Ammon's horn (tissue), 1 donor: ENCODE measurements at regions not wholly inside any gene's neighbourhood (a gene's known extent, or its start where the extent isn't known, plus 50 kb on each side); places are given as distances from the start of the nearest gene placed in this dataset.
"Not testable (repeated sequence)": the region's sequence is repeated elsewhere in the genome, so short reads cannot be mapped to it uniquely, and the experiment has no call there.

ENCODE experiments used
- DNase-seq: peaks from one replicate; pipeline ENCODE4 v3.0.0-alpha.2; 2016; ENCODE audit warnings: low spot score

DNA sequence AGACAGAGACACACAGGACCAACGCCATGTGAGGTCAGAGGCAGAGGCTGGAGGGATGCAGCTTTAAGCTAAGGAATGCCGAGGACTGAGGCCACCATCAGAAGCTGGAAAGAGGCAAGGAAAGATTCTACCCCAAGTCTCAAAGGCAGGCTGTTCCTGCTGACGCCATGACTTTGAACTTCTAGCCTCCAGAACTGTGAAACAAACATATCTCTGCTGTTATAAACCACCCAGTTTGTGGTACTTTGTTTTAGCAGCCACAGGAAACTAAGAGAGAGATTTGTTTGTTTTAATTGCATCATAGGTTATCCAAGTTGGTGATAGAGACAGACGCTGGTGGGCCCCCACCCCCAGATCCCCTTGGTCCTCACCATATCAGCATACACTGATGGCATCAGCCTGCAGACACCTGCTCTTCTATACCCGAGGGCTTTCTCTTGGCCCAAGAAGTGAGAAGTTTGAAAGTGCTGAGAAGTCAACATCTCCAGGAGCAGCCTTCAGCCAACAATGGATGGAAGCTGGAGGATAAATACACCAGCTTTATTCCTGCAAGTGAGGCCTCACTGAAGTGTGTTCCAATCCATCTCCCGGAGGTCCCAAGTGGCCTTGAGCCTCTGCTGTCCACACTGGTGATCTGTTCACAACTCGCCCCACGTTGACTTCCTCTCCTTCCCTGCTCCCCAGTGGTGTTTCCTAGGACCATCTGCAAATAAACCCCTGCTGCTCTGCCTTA is 154.7 kb downstream of the BTBD3 start:
- no peak for DNase-seq

DNA sequence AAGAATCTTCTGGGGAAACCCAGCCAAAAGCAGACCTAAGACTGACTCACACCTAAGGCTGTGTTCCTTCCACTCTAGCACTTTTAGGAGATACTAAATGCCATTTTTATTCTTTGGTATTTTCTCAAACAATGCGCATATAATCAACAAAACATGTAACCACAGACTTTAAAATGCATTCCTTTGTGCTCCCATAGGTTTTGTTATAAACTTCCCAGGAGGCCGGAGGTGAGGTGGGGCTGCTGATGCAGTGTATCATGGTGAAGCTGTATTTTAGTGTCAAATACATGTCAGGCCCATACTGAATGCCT is 155.2 kb downstream of the BTBD3 start:
- DNase-seq = no peak

DNA sequence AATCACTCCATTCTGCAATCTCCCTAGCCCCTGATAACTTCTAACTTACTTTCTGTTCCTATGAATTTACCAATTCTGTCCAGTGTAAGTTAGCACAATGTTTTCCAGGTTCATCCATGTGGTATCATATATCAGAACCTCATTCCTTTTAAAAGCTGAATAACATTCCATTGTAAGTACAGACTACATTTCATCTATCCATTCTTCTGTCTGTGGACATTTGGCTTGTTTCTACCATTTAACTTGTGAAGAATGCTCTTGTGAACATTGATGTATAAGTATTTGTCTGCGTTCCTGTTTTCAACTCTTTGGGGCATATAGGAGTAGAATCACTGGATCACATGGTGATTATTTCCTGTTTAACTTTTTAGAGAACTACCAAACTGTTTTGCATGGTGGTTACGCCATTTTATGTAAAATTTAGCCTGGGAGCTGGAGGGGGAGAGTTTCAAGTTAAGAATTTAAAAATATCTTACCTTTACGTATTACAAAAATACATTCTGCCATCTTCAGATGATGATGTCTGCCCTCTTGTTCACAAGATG is 156.5 kb downstream of the BTBD3 start:
- DNase-seq = no peak

DNA sequence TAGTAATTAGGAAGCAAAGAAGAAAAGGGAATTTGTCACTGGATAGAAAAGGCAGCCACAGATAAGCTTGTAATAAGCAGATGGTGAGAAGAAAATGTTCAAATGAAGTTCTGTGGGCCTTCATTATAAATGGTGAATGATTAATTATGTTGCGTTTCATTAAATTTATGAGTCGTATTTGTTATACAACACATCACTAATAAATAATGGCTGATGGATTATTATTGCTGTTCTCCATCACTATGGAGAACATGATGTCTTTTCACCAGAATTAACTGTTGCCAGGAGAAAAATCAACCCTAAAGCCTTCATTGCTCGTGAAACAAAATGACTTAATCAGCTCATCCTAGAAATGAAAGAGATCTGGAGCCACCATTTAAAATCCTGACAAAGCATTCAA is 158.5 kb downstream of the BTBD3 start:
- no peak for DNase-seq

DNA sequence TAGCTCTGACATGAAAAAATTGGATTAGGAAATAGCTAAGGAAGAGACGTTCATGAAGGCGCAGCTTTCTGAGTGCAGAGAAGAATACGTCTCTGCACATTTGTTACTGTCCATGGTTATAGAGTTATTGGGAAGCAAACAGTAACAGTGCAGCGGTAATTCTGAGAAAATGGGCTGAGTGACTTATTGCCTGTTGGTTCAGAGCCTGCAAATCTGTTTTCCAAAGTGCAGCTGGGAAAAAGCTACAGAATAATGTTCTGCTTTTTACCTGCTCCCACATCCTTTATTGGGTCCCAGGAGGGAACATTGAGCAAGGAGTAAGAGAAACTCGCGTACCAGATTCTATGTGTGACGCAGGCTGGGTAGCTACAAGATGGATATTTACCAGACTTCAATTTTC is 160.2 kb downstream of the BTBD3 start:
- DNase-seq = no peak

DNA sequence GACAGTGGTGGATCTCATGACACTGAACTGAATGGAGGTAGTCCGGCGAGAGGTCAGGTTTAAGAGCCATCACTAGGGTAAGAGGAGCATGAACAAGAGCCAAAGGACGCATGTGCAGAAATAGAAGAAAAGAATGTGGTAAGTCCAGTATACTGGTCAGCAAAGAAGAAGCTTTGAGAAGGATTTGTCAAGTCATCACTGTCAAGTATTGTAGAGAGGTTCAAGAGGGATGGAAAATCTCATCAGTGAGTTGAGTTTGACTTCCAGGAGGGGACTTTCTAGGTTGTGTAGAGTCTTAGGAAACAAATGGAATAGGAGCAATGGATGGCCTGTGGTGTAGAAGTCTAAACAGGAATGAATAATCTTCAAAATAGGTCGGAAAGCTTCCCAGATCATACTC is 161.8 kb downstream of the BTBD3 start:
- no peak for DNase-seq

DNA sequence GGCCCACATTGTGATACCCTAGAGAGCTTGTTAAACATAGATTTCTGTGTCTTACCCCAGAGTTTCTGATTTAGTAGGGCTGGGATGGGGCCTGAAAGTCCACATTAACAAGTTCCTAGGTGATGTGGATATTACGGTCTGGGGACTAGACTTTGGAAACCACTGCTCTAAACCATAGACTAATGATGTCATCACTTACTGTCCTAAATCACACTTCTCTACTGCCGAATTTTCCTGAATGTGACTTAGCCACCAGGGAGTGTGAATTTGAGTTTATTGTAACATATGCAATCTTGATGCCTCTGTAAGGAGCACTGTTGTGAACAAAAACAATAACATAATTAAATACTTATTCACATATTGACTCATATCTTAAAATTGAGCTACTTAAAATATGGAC is 165.6 kb downstream of the BTBD3 start:
- DNase-seq = no peak

DNA sequence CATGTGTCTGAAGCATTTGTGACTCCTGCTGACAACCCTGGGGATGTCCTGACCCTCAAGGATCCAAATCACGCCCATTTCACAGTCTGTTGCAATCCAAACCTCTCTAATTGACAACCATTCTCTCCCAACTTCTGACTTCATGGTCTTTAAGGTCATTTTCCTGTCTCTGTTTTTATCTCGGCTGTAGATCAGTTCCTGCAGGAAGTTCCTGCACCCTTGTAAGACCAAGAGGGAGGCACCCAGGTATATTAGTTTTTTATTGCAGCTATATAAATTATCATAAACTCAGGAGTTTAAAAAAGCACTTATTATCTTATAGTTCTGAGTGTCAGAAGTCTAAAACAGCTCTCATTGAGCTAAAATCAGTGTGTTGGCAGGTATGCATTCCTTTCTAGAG is 166.8 kb downstream of the BTBD3 start:
- DNase-seq = no peak

DNA sequence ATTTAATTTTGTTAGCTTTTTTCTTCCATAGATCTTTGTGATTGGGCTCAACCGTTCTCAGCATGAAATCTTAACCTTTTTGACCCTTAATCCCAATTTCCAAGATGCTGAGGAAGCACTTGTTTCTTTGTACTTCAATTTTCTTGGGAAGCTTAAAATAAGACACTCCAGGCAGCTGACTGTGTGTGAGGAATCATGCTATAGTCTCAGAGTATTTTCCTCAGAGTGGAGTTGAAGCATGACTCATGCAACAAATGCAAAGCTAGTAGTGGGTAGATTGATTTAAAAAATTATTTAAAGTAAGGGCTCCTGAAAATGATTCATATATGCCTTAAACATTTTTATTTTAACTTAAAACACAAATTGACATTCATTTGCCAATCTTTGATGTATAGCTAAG is 168.7 kb downstream of the BTBD3 start:
- DNase-seq = no peak

DNA sequence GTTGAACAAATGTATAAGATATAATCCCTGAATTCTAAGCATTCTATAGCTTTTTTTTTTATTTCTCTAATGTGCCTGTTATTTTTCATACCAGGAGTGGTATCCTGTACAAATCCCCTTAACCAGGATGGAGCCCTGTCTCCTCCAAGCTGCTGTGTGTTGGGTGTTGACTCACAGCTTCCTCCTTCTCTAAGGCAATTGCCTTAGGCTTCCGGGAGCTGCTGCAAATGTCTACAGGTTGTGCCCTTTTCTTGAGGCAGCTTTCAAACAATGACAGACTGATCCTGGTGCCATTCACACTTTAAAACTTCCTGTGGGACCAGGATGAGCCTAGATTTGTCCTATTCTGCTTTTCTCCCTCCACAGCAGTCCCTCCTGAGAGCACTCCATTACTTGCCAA is 173.2 kb downstream of the BTBD3 start:
- no peak for DNase-seq

DNA sequence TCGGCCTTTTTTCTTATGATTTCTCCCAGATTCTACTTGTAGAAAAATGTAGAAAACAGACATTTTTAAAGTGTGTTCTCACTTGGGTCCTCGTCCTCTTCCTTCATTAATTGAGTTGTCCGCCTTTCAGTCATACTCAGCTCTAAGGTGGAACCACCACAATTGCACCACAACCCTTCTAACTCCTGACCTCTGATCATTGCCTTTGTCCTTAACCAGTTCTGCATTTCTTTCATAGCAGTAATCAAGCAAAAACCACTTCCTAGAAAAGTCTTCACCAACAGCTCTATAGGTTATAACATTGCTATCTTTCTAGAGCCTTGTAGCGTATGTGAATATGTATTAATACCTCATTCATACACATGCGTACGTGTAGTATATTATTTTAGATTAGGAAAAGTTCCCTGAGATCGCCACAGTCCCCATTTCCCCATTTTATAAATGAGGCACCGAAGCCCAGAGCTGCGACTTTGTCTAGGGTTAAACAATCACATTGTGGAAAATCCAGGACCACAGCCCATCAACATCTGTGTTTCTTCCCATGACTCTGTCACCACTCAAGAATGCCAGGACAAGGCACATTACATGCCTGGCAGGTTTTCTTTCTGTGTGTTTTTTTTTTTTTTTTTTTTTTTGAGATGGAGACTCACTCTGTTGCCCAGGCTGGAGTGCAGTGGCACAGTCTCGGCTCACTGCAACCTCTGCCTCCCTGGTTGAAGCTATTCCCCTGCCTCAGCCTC is 175.5 kb downstream of the BTBD3 start:
- DNase-seq = no peak

DNA sequence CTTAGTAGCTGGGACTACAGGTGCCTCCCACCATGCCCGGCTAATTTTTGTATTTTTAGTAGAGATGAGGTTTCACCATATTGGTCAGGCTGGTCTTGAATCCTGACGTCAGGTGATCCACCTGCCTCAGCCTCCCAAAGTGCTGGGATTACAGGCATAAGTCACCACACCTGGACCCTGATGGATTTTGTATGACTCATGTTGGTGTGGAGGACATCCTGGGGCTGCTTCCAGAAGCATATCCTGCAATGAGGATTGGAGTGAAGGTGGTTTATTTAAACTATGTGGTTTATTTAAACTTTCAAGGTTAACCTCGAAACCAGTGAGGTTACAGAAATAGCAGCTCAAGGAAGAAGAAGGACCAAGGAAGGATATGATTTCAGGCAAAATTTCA is 176.1 kb downstream of the BTBD3 start:
- not testable (repeated sequence) for DNase-seq

DNA sequence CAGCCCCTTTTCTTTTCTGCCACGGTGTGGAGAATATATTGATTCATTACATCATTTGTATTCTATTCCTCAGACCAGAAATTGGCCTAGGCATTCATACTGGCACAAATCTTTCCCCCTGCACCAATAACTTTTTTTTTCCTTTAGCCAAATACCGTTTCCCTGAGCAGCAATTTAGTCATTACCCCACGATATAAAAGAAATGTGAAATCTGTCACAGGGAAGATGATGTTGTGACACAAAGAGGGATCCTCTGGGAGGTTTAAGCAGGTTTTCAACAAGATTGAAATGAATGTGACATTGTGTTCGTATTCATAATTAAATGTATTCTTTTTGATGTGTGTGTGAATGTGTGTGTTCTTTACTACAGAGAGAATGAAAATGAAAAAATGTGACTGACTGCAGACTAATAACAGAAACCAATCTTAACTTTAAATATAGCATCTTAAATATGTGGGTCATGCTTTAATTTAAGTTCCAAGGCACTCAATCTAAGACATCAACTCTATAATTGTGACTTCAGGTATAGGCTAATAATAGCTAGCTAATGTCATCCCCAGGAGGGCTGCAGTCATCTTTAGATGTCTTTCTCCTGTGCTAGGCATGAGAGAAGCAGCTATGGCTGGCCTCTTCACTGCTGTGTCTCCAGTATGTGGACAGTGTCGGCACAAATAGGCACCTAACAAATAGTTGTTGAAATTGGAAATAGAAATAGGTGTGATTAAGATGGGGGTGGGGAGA is 177.7 kb downstream of the BTBD3 start:
- no peak for DNase-seq

DNA sequence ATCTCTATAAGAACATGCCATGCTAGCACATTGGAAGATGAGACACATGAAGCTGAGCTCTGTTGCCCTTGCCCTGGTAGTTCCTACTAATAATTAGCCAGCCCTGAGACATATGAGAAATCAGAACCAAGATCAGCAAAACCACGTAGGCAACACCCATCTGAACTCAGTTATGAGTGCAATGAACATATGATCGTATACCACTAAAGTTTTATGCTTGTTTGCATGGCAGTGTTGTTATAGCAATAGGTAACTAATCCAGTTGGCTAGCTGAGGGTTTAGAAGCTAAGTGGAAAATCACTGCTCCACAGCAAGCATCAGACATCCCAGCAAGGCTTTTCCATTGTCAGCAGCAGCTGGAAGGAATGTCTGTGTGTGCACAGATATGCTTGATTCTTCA is 180.7 kb downstream of the BTBD3 start:
- DNase-seq = no peak

DNA sequence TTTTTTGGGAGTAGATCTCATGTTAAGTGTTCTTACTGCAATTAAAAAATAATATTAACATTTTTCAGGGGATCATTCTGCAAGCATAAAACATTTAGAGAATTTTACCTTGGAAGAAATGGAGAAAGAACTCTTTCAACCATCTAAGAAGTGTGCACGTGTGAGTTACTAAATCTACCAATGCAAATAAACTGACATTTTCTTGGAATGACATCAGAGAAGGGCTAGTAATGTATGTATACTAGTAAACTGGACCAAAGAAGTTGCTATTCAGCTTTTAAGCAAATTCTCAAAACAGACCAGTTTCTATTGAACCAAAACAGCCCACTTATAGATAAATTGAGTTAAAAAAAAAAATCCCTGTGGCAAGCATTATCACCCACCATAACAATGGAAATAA is 191.2 kb downstream of the BTBD3 start:
- no peak for DNase-seq

DNA sequence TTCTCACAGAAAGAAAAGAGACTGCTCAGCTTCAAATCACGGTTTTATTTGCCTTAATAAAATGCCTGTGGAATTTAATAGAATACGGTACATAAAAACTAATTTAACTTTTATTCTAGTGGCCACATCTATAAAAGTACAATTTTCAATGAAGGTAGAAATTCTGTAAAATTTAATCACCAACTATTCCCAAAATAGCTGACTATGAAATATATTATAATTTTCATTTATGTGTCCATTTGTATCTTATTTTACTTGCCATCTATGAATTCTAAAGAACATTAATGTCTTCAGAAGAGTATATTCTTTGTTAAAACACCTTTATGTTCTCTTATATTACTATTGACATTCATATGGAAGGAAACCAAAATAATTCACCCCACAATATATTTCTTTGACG is 192.6 kb downstream of the BTBD3 start:
- no peak for DNase-seq

DNA sequence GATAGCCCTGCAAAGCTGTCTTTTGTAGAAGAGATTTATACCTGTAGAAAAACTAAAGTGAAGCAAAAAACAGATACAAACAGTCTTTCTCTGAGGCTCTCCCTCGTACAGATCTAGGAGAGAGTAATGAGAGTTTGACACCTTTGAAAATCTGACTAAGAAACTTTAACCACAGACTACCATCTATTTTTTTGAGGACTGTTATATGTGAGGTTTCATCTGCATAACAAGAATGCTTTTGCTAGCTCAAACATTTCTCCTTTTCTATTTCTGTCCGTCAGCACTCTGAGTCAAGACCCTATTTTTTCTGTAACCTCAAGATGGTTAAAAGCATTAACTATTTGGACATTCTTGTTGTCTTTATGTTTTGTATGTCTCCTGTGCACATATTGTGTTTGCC is 193.0 kb downstream of the BTBD3 start:
- no peak for DNase-seq

DNA sequence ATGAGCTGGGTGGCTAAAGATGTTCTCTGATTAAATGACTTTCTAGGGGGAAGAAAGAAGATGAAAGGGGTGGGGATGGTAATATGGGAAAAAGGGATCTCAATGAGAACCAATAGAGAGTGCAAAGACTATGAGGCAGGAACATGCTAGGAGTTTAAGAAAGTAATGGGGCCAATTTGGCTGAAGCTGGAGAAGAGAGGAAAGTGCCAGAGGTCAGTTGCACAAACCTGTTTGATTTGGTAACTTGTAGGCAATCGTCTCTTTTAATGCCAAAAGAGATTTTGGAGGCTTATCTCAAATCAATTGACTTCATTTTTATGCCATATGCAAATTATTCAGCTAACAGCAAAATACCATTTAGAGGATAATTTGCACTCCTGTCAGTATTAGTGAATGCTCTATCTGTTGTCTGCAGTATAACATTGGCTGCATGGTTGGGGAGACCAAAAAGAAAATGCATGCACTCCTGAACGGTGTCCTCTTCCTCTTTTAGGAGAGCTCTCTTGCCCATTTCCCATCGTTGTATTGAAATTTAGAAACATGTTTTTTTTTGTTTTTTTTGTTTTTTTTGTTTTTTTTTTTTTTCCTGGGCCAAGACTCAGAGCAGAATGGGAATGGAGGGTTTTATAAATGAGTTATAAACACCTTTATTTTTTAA is 193.9 kb downstream of the BTBD3 start:
- DNase-seq = no peak

DNA sequence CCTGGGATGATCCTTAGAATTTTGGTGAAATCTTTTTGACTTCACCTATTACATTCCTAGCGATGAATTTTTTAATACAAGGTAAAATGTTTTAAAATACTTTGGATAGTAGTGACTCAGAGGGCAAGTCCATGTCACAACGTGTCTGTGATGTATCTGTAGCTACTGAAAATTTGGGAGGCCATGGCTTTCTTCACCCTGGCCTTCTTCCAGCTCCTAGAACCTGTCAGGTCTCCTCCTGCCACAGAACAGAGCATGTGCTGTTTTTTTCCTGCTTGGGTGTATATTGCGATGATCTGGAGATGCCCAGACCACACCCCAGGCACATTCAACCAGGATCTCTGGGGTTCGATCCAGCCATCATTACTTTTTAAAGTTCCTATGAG is 194.4 kb downstream of the BTBD3 start:
- DNase-seq = no peak

DNA sequence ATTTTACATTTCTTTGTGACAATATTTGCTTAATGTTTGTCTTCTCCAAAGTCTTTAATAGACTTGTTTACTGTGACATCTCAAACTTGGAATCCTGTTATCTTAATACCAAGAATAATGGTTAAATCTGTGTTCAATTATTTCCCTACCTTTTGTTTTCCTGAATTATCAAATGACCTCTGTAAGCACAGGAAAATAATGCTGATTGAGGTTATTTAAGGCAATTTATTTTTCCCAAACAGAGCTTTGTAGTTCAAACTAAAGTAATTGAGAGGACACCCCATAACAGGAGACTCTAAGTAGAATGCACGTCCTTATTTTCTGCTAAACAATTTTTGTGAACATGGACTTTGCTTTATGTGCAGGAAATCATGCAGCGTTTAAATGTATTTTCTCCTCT is 195.0 kb downstream of the BTBD3 start:
- DNase-seq = no peak

DNA sequence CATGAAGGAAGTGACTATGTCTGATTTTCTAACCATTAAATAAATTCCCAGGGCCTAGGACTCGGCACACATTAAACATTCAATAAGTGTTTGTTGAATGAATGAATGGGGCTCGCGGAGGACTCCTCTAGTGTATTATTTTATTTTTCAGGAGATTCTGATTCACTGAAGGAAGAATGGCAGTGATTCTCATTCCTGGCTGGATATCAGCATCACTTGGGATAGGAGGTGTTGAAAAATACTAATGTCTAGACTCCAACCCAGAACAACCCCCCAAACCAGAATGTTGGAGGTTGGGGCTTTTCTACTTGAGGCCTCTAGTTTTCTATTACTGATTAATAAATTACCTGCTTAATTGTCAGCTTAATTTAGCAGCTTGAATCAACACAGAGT is 195.4 kb downstream of the BTBD3 start:
- no peak for DNase-seq
